HG03354 (cell line): ENCODE measurements at regions not wholly inside any gene's neighbourhood (a gene's known extent, or its start where the extent isn't known, plus 50 kb on each side); places are given as distances from the start of the nearest gene placed in this dataset.

Source experiments
- ATAC-seq: cut with Tn5 transposase; IDR thresholded peaks from one replicate; pipeline ENCODE4 v1.9.1; 2021; ENCODE audit warnings: mild to moderate bottlenecking; ENCODE audit not compliant: unreplicated experiment, poor library complexity, severe bottlenecking

- no peak for ATAC-seq
Observed at GRCh38 chr17:5687646-5688045, 103.3 kb upstream of the NLRP1 start.

- no peak for ATAC-seq
Observed at GRCh38 chr17:5693821-5694220, 109.5 kb upstream of the NLRP1 start.

- no peak for ATAC-seq
Observed at GRCh38 chr17:5694551-5694950, 110.2 kb upstream of the NLRP1 start.

- ATAC-seq, result no peak
Observed at GRCh38 chr17:5695480-5695879, 111.2 kb upstream of the NLRP1 start.

- ATAC-seq, result no peak
Observed at GRCh38 chr17:5698959-5699358, 114.7 kb upstream of the NLRP1 start.

GRCh38 chr17:5699814-5700213 is 115.5 kb upstream of the NLRP1 start:
- no peak for ATAC-seq

DNA sequence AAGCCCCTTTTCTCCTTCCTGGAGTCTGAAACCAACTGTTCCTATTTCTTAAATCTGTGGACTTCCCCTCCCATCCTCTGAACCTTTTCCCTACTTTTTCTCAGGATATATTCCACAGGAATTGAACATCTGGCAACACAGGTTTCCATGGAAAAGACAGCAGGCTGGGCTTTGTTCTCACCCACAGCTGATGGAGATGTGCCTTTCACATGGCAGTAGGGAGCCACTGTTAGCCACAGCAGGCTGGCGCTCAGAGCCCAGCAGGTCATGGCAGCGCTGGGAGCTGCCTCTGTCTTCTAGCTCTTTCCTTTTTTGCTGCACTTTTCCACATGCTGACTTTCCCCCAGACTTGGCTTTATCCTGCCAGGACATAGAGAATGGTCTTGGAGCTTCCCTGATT is 116.4 kb upstream of the NLRP1 start:
- ATAC-seq, result no peak

GRCh38 chr17:5701381-5701780 is 117.1 kb upstream of the NLRP1 start:
- no peak for ATAC-seq

DNA sequence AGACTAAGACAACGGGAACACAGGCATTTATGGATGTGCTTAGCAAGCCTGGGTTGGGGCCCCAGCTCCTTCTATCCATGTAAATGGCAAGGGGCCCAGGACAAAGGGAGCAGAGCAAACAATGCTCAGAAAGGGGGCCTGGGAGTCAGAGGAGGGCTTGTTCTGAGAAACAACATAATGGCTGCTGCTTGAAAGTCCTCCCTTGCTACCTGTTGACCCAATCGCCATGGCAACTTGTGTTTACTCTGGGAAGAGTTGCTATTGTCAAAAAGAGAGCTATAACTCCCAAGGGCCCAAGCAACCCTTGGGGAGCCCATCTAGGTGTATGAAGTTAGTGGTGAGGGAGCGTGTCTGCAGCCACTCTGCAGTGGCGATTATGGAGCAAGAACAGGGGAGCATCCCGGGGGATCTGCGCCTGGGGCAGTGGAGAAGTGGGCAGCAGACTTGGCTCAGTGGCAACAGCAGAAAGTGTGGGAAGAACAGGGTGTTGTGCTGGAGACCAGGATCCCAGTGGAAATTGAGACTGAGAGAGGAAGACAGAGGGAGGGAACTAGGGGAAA is 118.7 kb upstream of the NLRP1 start:
- no peak for ATAC-seq

GRCh38 chr17:5703736-5704135 is 119.4 kb upstream of the NLRP1 start:
- no peak for ATAC-seq

DNA sequence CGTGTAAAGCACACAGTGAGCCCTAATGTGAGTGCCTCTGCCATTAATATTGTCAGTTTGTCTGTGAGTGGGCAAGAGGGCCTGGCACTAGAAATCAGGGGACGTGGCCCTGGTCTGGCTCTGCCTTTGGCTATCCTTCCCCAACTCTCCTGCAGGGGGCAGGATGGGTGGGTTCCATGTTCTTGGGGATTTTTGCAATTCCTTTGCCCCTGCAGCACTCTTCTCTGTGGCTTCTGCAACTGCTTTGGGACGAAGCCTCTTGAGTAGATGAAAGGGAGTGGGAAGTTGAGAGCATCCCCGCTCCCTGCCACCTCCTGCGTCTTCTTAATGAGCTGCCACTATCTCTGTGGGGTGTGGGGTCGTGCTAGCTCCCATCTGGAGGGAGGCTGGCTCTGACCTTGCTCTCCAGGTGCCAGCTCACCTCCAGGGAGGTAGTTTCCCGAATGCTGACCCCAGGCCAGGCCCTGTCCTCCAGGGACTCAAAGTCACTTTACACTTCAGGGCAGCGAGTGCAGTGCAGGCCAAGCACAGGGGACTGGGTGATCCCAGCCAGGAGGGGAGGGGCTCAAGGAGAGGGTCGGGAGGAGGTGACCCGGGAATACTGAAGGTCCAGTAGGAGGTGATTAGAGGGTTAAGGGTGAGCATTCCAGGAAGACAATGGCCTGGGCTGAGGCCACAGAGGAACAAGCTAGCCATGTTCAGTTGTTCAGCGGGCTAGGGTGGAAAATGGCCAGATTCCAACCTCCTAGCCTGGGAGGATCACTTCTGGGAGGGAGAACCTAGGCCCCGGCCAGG is 121.0 kb upstream of the NLRP1 start:
- no peak for ATAC-seq

- ATAC-seq, result no peak
Observed at GRCh38 chr17:5705876-5706576, 121.7 kb upstream of the NLRP1 start.

- no peak for ATAC-seq
Observed at GRCh38 chr17:5706577-5707210, 122.4 kb upstream of the NLRP1 start.

DNA sequence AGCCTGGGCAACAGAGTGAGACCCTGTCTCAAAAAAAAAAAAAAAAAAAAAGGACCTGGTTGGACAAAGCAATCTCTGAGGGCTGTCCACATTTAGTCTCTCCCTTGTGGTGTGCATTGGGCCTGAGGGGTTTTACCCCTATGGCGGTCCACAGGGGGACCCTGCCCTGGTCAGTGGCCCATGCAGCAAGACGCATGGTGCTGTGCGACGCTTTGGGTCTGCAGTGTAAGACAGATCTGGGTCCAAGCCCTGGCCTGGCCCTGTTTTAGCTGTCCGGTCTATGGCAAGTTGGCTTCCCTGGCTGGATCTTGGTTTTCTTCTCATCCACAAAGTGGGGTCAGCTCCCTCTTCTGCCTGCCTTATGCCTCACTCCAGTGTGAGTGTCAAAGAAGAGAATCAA is 123.2 kb upstream of the NLRP1 start:
- ATAC-seq, result no peak

DNA sequence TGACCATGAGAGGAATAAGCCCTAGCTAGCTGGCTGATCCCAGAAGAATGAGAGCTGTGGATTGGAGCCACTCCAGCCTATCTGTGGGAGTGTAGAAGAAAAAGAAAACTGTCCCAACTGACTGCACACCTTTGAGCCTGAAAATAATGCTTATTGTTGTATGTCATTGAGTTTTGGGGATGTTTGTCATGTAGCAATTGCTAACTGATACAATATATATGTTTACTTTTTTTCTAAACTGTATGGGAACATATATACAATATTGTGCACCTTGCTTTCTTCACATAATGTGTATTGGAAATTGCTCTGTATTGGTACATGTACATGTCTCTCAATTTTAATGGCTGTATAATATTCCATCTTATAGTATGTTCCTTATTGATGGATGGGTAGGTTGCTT is 124.0 kb upstream of the NLRP1 start:
- no peak for ATAC-seq

- ATAC-seq, result no peak
Observed at GRCh38 chr17:5711344-5711743, 127.0 kb upstream of the NLRP1 start.

- no peak for ATAC-seq
Observed at GRCh38 chr17:5714993-5715392, 130.7 kb upstream of the NLRP1 start.

DNA sequence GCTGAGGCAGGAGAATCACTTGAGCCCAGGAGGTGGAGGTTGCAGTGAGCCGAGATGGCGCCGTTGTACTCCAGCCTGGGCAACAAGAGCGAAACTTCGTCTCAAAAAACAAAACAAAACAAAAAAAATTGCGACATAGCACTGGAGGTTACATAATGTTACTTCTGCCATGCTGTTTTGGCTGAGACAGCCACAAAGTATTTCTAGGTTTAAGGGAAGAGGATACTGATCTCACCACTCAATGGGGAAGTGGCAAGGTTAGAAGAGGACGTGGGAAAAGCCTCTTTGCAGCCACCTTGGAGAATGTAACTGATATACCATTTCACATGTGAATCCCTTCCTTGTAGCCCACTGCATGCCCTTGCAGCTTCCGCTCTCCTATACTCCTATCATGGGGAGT is 131.2 kb upstream of the NLRP1 start:
- no peak for ATAC-seq

DNA sequence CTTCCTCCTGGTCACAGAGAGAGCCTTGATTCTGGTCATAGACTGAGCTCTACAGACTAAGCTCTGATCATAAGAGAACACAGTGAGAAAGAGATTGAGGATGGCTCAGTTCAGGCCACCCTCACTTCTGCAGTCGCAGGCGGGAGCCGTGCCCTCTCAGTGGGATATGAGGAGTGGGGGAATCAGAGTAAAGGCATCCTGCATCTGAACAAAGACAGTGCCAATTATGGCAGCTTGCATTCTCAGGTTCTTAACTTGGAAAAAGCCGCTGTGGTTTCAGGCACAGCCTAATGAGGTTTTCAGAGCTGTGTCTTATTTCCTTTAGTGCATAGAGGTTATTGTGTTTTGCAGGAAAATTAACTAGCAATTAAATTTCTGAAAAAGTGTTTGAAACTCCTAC is 134.4 kb upstream of the NLRP1 start:
- no peak for ATAC-seq

DNA sequence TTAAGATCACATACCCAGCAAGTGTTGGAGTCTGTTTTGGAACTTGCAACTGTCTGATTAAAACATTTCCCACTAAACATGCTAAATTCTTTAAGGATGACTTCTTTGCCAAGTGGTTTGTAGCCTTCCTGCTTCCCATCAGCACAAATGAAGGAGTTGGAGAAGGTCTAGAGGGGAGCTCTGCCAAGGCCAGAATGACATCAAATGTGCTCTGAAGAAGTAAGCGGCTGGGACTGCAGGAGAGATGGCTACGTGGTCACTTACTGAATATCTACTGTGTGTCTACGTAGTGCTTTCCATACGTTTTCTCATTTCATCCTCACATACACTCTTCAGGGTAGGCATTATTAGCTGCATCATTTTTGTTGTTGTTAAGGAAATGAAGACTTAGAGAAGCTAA is 135.7 kb upstream of the NLRP1 start:
- ATAC-seq, result no peak

- ATAC-seq, result no peak
Observed at GRCh38 chr17:5730373-5730772, 146.1 kb upstream of the NLRP1 start.
